GM10266 (cell line): ENCODE measurements at regions not wholly inside any gene's neighbourhood (a gene's known extent, or its start where the extent isn't known, plus 50 kb on each side); places are given as distances from the start of the nearest gene placed in this dataset.

ENCODE experiments used
- DNase-seq: peaks from one replicate; pipeline ENCODE4 v3.0.0; 2012; ENCODE audit errors: extremely low spot score
- TF ChIP-seq, protein P1 (sequence below): IDR thresholded peaks from 2 replicates; pipeline ENCODE4 v1.5.1; 2012; ENCODE audit warnings: mild to moderate bottlenecking, low read depth; ENCODE audit not compliant: control insufficient read depth, insufficient read depth; ENCODE audit errors: missing control alignments

- no peak for DNase-seq
- TF ChIP-seq, protein P1, sequence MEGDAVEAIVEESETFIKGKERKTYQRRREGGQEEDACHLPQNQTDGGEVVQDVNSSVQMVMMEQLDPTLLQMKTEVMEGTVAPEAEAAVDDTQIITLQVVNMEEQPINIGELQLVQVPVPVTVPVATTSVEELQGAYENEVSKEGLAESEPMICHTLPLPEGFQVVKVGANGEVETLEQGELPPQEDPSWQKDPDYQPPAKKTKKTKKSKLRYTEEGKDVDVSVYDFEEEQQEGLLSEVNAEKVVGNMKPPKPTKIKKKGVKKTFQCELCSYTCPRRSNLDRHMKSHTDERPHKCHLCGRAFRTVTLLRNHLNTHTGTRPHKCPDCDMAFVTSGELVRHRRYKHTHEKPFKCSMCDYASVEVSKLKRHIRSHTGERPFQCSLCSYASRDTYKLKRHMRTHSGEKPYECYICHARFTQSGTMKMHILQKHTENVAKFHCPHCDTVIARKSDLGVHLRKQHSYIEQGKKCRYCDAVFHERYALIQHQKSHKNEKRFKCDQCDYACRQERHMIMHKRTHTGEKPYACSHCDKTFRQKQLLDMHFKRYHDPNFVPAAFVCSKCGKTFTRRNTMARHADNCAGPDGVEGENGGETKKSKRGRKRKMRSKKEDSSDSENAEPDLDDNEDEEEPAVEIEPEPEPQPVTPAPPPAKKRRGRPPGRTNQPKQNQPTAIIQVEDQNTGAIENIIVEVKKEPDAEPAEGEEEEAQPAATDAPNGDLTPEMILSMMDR: no peak
Measured at GRCh38 chr5:173430394-173430793, 102.2 kb upstream of the STC2 start.

DNA sequence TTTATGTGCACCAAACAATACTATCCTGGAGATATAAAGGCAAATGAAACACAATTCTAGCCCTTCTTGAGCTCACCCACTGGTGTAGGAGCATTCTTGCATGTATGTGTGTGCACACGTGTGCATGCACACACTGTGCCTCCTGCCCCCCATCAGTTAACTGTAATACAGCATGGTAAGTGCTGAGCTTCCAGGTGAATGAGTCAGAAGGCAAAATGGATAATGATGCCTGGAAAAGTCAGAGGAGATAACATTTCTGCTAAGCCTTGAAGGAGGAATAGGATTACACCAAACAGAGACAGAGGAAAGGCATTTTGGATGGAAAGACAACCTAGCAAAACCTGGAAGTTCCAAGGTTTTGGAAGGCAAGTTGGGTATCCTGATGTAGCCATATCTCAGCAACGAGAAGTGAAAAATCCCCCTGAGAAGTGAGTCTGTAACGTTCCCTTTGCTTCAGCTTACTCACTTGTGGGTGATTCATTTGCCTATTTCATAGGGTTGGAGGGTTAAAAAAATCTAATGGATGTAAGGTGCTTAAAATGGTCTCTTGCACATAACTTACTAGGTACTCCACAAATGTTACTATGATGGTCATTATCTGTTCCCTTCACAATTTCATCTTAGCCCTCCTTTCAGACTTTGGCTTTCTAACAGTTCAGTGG lies 101.4 kb upstream of the STC2 start:
- TF ChIP-seq, protein P1: no peak
- DNase-seq: no peak

GRCh38 chr5:173423452-173424117 lies 95.4 kb upstream of the STC2 start:
- DNase-seq: no peak
- TF ChIP-seq, protein P1: no peak

- no peak for DNase-seq
- TF ChIP-seq, protein P1: no peak
Measured at GRCh38 chr5:173420108-173420507, 91.9 kb upstream of the STC2 start.

DNA sequence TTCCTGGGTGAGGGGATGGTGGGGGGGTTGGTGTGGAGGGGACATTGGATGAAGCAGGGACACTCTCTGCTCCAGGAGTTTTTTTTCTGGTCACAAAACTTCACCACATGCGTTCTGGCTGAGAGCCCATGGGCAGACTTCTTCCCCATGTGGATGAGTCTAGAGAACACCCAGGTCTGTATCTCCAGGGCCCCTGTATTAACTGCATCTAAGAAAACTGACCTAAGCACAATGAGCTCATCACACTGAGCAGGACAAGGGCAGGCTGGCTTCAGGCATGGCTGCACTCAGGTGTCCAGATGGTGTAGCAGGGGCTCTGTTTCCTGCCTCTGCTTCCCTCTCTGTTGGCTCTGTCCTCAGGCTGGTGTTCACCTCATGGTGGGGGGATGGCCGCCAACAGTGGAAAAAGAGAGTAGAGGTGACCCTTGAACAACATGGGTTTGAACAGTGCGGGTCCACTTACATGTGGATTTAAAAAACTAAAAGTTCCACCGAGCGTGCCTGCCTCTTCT lies 85.3 kb upstream of the STC2 start:
- TF ChIP-seq, protein P1: no peak
- no peak for DNase-seq

GRCh38 chr5:173412566-173412965 lies 84.4 kb upstream of the STC2 start:
- no peak for DNase-seq
- TF ChIP-seq, protein P1: no peak
